ENCODE measurements at regions not wholly inside any gene's neighbourhood (a gene's known extent, or its start where the extent isn't known, plus 50 kb on each side); places are given as distances from the start of the nearest gene placed in this dataset.

DNA sequence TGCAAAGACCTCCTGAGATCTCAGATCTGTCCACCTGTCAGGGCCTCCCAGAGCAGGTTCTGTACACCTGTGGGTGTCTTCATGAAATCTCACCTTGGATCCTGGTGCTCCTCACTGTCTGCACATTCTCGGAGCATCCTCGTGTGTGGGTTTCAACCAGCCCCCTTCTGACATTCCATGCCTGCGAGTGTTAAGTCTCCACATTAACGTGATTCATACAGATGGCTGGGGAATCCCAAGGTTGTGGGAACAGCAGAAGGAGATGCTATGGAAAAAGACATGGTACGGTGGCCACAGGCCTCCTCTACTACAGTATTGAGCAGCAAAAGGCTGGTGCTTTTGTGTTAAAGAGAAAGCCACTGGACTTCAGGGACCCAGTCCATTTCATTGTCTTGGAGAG, 556.5 kb downstream of the DHX35 start:
- Mint-ChIP-seq H3K36me3 (no peaks in the 10 kb centered on the region), H3K27me3 (ENCODE audit: low read depth in 3 of 3) (no peaks in the 10 kb centered on the region), H3K4me3 (no peak overlapping the region), H3K9me3 (peaks cover 0 to 10% (median 1%) of the 10 kb centered on the region in 7 donors), H3K27ac (no peak overlapping the region), H3K4me1 (no peaks in the 10 kb centered on the region)
- no peaks in the 10 kb centered on the region for H3K36me3 ChIP-seq (replicated peaks in 1 of 2; ENCODE audit: control insufficient read depth in 1 of 2, insufficient read depth in 2 of 2, low read length in 2 of 2)
- whole genome bisulfite sequencing (ENCODE audit: insufficient coverage), result no CpG with 5 or more reads among the region's 5 CpGs
- H3K27me3 ChIP-seq (ENCODE audit: control insufficient read depth in 2 of 2, insufficient read depth in 2 of 2, low read length in 2 of 2), result no peaks in the 10 kb centered on the region
- no peaks in the 10 kb centered on the region for H3K4me1 ChIP-seq (ENCODE audit: control insufficient read depth in 1 of 2, insufficient read depth in 2 of 2, low read length in 2 of 2)
- intact Hi-C loops (cut with micrococcal nuclease), result no loop called here
- no peaks in the 10 kb centered on the region for H4K20me1 ChIP-seq (ENCODE audit: insufficient read depth, low read length)
- H3K4me2 ChIP-seq (replicated peaks; ENCODE audit: extremely low read depth, low read length, poor library complexity, severe bottlenecking), result no peak overlapping the region
- no peak overlapping the region for H3K4me3 ChIP-seq (replicated peaks in 1 of 3; ENCODE audit: low read depth in 2 of 3, low read length in 3 of 3)
- H3K79me2 ChIP-seq (ENCODE audit: insufficient read depth, low read length), result no peaks in the 10 kb centered on the region
- H3K9me3 ChIP-seq (replicated peaks in 1 of 2; ENCODE audit: control insufficient read depth in 1 of 2, insufficient read depth in 1 of 2, low read length in 2 of 2), result peaks cover 0 to 4% of the 10 kb centered on the region in 2 donors
- H3K9ac ChIP-seq (ENCODE audit: insufficient read depth, low read length, poor library complexity, severe bottlenecking), result no peak overlapping the region
- no peak overlapping the region for H2AFZ ChIP-seq (ENCODE audit: insufficient read depth, low read depth, low read length, poor library complexity, severe bottlenecking)
- DNase-seq, result no peak
- H3K27ac ChIP-seq (ENCODE audit: low read depth in 1 of 2, low read length in 2 of 2), result no peak overlapping the region
- TF ChIP-seq, protein P1, sequence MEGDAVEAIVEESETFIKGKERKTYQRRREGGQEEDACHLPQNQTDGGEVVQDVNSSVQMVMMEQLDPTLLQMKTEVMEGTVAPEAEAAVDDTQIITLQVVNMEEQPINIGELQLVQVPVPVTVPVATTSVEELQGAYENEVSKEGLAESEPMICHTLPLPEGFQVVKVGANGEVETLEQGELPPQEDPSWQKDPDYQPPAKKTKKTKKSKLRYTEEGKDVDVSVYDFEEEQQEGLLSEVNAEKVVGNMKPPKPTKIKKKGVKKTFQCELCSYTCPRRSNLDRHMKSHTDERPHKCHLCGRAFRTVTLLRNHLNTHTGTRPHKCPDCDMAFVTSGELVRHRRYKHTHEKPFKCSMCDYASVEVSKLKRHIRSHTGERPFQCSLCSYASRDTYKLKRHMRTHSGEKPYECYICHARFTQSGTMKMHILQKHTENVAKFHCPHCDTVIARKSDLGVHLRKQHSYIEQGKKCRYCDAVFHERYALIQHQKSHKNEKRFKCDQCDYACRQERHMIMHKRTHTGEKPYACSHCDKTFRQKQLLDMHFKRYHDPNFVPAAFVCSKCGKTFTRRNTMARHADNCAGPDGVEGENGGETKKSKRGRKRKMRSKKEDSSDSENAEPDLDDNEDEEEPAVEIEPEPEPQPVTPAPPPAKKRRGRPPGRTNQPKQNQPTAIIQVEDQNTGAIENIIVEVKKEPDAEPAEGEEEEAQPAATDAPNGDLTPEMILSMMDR (IDR thresholded peaks at IDR 0.05), result no peak

GRCh38 chr20:39516964-39517363, 554.8 kb downstream of the DHX35 start:
- Mint-ChIP-seq H3K27ac (no peak overlapping the region), H3K36me3 (no peaks in the 10 kb centered on the region)

More at GRCh38 chr20:39516964-39517363, 554.8 kb downstream of the DHX35 start:
- H3K4me2 ChIP-seq (replicated peaks; ENCODE audit: extremely low read depth, low read length, poor library complexity, severe bottlenecking), result no peak overlapping the region
- H3K4me3 ChIP-seq (replicated peaks in 1 of 3; ENCODE audit: low read depth in 2 of 3, low read length in 3 of 3), result no peak overlapping the region
- H3K4me3 Mint-ChIP-seq, result no peak overlapping the region
- H3K27me3 ChIP-seq (ENCODE audit: control insufficient read depth in 2 of 2, insufficient read depth in 2 of 2, low read length in 2 of 2), result no peaks in the 10 kb centered on the region
- 65% methylated on average over 2 of the region's 2 CpGs for WGBS (ENCODE audit: insufficient coverage)
- no peak for DNase-seq
- H3K9me3 Mint-ChIP-seq, result peaks cover 0 to 11% (median 2%) of the 10 kb centered on the region in 7 donors
- H3K4me1 Mint-ChIP-seq, result no peaks in the 10 kb centered on the region
- peaks cover 0 to 7% of the 10 kb centered on the region in 2 donors for H3K9me3 ChIP-seq (replicated peaks in 1 of 2; ENCODE audit: control insufficient read depth in 1 of 2, insufficient read depth in 1 of 2, low read length in 2 of 2)
- H3K27ac ChIP-seq (ENCODE audit: low read depth in 1 of 2, low read length in 2 of 2), result no peak overlapping the region
- no peaks in the 10 kb centered on the region for H3K36me3 ChIP-seq (replicated peaks in 1 of 2; ENCODE audit: control insufficient read depth in 1 of 2, insufficient read depth in 2 of 2, low read length in 2 of 2)
- intact Hi-C loops (cut with micrococcal nuclease), result no loop called here
- no peak overlapping the region for H3K9ac ChIP-seq (ENCODE audit: insufficient read depth, low read length, poor library complexity, severe bottlenecking)
- H3K27me3 Mint-ChIP-seq (ENCODE audit: low read depth in 3 of 3), result peaks cover 0 to 1% (median 0%) of the 10 kb centered on the region in 3 donors
- H4K20me1 ChIP-seq (ENCODE audit: insufficient read depth, low read length), result no peaks in the 10 kb centered on the region
- no peak overlapping the region for H2AFZ ChIP-seq (ENCODE audit: insufficient read depth, low read depth, low read length, poor library complexity, severe bottlenecking)
- H3K79me2 ChIP-seq (ENCODE audit: insufficient read depth, low read length), result no peaks in the 10 kb centered on the region
- TF ChIP-seq, protein P1 (IDR thresholded peaks at IDR 0.05), result no peak
- no peaks in the 10 kb centered on the region for H3K4me1 ChIP-seq (ENCODE audit: control insufficient read depth in 1 of 2, insufficient read depth in 2 of 2, low read length in 2 of 2)
